ENCODE measurements at regions not wholly inside any gene's neighbourhood (a gene's known extent, or its start where the extent isn't known, plus 50 kb on each side); places are given as distances from the start of the nearest gene placed in this dataset.

DNA sequence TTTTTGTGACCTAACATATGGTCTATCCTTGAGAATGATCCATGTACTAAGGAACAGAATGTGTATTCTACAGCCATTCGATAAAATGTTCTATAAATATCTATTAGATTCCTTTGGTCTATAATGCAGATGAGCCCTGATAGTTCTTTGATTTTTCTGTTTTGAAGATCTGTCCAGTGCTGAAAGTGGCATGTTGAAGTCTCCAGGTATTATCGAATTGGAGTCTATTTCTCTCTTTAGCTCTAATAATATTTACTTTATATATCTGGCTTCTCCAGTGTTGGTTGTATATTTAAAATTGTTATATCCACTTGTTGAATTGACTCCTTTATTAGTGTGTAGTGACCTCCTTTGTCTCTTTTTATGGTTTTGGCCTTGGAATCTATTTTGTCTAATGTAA is 377.9 kb downstream of the ARL6IP6 start:
- no peak for DNase-seq

DNA sequence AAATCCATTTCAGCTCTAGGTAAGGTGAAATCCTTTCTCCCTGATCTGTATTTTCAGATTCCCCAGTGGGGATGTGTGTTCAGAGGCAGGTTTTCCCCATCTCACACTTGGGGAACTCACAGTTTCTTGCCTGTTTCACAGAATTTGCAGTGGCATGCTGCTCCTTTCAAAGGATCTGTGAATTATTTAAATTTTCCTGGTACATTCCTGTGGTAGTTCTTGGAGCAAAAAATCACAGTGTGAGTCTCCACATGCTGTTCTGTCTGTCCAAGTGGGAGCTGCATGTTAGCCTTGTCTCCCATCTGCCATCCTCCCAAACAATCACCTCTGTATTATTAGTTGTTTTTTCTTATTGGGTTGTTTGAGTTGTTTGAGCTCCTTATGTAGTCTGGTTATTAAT is 372.9 kb downstream of the ARL6IP6 start:
- DNase-seq: no peak

DNA sequence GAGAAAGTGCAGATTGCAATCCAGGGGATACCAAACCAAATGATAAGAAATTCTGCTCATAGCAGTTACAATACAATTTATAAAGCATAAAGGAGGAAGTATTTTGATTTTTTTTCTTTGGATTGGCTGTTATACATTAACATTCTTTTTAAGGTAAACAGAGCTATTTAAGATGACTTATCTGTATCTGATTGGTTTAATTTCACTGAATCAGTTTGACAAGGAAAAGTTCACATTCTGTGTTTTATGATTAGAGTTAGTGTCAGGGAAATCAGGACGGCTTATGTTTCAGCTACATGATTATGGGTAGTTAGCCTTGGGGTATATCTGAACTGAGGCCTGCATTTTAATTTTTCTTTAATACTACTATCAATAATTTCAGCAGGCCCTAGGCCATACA is 360.9 kb downstream of the ARL6IP6 start:
- no peak for DNase-seq

DNA sequence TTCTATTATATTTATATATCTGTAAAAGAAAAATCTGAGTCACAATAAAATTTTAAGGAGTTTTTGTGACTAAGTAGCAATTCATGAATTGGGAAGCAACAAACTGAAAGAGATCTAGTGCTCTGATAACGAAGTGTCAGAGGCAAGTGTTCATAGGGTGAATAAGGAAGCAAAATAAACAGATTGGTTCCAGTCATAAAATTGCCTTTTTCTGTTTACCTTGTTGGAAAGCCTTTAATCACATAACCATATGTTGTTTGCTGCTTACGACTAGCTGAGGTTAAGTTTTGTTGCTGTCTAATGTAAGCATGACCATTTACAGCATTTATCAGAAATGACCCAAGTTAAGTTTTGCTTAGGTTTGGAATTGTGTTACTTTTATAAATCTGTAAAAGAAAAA is 358.9 kb downstream of the ARL6IP6 start:
- no peak for DNase-seq

DNA sequence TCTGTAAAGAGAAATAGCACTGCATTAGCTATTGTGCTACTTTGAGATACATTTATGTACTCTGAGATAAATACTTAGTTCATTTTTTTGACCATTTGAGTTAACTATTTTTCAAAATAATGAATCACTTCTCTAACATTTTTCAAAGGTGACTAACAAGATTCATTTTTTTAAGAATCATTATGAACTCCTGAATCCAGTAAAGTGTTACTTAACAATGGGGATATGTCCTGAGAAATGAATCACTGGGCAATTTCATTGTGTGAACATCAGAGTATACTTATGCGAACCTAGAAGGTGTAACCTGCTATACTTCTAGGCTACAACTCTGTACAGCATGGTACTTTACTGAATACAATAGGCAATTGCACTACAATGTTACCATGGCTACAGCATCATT is 355.8 kb downstream of the ARL6IP6 start:
- DNase-seq: no peak

DNA sequence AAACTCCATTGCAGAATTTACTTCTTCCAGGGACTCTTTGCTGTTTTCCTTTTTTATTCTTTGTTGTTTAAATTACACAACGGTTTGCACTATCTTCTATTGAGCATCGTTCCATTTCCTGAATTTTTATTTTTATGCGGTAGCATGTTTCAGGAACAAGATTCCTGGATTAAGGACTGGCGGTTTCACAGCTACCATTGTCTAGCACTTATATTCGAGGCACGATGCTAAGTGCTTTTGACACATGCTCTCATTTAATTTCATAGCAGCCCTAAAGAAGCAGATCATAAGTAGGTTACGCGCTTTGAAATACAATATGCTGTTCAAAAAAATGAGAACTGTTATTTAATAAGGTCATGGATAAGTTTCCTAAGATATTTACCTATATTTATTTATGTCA is 354.4 kb downstream of the ARL6IP6 start:
- no peak for DNase-seq

DNA sequence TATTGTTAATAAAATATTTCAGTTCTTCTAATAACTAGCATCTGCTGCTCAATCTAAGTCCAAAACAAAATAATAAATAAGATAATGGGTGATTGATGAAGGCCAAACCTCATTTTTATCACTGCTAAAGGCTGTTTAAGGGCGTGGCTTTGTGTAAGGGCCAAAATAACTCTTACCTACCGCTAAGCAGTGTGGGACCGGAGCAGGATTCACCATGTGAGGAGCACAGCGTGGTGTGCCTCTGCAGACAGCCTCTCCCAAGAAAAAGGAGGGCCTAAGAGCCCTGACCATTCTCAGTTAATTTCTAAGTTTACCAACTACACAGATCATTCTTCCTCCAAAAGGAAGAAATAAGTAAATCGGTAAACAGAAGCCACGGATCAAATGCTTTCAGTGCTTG is 353.7 kb downstream of the ARL6IP6 start:
- no peak for DNase-seq

DNA sequence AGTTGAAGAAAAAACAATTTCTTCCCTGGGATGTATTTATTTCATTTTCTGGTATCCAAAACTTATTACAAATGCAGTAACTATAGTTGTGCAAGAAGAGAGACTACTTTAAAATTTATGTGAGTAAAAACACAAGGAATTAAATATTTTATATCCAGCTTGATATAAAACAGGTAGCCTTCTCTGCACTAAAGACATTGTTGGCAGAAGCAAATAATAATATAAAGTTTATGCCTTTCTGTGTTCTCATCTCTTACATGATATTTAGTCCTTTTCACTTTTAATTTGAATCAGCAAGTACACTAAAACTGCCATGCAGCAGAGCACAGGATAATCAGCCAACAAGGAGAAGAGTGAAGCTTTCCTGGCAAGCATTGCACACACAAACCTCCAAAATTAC is 352.7 kb downstream of the ARL6IP6 start:
- no peak for DNase-seq

DNA sequence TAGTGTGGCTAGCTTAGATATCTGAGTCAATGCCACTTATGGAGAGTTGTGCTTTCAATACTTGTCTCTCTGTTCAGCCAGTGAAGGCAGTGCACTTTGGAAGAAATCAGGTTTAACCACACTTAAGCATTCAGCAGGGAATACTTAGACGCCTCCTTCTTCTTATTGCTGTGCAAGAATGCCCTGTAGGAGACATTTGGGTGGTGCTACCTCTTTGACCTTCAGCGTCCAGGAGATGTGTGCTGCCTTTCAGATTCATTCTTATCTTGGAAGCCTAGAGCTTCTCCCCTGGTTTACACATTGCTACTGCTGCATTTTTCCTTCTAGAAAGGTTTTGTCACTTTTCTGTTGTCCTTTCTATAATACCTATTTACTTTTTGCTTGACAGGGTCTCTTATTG is 350.5 kb downstream of the ARL6IP6 start:
- no peak for DNase-seq

DNA sequence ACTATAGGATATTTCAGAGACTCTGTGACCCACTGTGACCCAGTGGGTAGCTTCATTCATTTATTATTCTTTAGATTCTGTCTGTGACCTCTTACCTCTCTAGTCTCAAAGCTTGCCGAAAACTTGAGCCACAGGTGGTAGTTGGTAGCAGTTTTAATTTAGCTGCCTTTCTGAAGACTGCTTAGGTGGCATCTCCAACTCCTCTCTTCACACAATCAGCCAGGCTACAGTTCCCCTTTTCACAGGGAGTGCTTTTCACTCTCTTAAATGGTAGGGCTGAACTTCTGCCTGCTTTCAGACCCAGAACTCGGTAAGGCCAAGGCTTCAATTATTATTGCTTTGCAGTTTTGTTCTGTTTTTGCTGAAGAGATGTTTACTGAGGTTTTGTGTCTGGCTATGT is 349.6 kb downstream of the ARL6IP6 start:
- DNase-seq: no peak

DNA sequence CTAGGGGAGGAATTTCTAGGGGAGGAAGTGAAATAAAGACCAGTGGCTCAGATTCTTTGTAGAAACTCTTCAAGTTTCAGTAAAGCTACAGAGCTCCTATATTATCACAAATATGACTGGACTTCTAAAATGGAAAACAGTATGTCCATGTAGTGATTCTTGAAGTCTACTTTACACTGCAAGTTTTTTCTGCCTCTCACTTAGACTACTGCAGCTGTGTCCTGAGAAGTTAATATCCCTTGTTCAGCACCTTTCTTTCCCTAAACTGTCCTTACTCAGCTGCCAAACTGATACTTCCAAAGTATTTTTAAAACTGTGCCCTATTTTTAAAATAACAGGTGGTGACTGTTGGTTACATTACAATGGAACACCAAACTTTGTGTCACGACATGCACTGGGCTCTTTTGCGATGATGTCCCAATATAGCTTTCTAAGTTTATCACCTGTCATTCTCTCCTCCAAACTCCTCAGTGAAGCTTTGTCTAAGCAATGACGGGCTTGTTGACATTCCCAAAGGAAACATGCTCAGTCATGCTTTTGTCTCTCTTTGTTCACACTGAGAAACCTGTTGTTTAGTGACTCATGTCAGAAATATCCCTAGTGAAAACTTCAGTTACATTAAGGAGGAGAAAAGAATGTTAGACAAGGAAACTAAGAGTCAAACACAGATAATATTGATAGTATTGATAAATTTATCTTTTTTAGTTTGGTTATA is 341.1 kb downstream of the ARL6IP6 start:
- DNase-seq: peak; percentile 53

DNA sequence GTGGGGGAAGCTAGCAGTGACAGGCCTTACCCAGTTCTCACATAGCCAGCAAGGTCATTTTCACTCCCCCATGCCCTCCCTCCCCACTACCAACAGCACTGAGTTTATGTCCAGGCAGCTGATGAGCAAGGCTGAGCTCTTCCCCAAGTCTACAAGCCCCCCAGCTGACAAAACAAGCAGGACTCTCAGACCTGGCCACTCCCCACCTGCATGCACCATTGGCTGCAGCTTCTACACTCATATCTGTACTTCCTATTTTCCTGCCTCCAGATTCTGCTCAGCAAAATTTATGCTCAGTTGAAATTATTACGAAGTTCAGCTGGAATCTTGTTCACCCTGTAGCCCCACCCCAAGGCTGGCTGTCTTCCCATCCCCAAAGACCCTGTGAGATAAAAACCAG is 339.3 kb downstream of the ARL6IP6 start:
- no peak for DNase-seq

DNA sequence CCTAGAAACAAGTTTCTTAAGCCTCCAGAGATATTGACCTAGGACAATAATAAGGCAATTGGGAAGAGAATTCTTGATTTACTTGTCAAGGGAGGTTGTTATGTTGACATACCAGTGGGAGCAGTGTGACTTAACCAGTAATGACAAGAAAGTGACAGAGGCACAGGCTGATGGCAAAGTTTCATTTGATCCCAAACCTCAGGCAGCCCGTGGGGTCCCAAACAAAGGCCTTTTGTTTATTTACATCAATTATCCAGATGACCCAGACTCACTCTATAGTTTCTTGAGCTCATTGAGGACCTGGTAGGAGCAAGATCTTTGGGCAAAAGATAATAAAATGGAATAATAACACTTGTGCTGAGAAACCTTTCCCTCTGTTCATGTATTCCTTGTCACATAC is 336.8 kb downstream of the ARL6IP6 start:
- no peak for DNase-seq

DNA sequence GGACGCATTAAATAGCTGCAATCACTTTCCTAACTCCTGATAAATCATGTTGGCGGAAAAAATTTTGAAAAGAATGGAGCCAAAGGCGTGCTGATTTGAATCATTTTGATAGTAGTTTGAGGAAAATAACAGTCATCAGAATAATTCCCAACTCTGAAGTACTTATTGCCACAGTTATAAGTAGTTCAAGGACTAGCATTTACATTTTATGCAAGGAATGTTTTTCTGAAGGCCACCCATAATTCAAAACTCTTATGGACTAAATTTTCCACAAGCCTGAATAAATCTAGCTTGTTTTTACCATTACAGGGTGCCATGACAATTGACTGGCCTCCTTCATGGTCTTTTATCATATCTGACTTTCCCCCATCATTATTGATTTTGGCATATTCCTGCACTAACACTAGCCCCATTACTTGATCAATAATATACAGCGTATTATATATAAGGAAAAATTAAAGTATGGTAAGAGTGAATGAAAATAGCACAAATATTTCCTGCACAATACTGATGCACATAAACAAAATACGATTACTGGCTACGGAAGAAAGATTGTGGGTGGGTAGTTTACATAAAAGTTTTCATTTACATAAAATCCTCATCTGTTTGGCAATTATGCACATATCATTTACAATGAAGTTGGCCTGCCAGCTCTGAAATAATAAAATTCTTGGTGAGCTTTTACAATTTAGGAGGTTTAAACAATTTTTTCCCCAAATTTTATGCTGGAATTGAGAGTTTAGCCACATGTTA is 334.6 kb downstream of the ARL6IP6 start:
- DNase-seq: no peak

DNA sequence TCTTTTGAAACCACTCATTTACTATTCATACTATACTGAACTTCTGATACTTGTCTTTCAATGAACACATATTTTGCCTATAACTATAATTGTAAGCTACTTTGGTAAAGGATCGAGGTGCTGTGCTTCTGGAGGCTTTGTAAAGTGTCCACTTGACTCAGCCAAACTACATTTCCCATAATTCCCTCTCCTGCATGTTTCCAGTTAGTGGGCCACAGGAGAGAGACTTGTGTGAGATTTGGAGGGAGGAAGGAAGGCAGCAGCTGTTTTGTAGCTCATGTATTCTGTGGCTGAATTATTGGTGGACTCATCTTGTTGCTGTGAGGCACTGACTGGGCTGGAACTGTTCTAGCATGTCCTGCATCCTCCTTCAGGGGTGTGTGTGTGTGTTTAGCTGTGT is 328.8 kb downstream of the ARL6IP6 start:
- DNase-seq: no peak

DNA sequence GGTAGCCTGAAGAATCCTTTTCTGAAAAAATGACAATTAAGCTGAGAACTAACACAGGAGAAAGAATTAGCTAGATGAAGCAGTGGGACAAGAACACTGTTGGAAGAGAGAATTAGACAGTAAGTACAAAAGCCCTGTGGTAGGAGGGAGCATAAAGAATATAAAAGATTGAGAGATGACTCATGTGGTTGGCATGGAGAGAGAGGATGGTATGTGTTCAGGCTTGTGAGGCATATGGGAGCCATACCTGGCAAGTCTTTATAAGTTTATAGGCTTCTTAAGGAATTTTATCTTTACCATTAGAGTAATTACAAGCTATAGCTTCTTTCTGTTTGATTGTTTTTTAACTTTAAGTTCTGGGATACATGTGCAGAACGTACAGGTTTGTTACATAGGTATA is 325.0 kb downstream of the ARL6IP6 start:
- no peak for DNase-seq

DNA sequence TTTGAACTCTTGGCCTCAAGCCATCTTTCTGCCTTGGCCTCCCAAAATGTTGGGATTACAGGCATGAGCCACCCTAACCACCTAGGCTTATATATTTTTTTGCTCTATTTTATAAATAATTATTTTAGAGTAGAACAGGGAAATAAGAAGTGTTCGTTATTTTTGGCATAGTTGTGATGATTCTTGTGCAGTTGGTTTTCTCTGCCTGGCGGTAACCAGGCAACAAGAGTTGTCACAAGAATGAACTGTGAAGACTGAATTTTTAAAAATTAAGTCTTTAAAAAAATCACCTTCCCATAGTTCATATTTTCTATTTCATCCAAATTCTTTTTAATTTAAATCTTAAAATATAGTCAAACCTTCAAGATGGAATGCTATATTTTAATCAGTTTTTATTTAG is 310.2 kb downstream of the ARL6IP6 start:
- no peak for DNase-seq

DNA sequence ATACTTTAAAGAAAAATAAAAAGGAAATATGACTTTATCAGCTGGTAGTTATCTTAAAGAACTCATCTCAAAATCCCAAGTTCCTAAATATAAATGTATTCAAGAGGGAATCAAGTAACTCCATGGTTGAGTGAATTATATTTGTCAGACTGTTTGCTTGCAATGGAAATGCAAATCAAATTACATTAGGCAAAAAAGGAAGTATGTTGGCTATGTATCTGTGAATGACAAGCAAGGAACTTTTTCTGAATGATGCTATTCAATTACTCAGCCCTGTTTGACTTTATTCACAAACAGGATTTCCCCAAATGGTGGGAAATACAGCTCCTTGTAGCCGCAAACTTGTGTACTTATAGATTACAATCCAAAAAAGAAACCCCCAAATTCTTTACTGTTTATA is 309.1 kb downstream of the ARL6IP6 start:
- no peak for DNase-seq

DNA sequence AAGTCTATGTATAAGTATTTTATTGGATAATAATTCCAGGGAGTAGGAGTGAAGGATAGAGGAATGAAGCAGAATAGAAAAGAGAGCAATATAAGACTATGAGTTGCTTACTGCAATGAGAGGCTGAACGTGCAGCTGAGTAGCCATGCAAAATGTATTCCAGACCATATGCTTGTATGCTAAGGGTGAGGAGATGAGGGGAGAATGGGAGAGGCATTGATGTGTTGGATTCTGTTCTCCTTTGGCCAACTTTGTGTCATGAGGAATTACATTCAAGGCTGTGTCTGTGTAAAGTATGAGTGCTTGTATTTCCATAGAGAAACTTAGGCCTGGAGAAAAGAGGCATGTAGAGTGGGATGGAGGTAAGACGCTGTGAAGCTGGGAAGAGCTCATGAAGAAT is 301.8 kb downstream of the ARL6IP6 start:
- no peak for DNase-seq

DNA sequence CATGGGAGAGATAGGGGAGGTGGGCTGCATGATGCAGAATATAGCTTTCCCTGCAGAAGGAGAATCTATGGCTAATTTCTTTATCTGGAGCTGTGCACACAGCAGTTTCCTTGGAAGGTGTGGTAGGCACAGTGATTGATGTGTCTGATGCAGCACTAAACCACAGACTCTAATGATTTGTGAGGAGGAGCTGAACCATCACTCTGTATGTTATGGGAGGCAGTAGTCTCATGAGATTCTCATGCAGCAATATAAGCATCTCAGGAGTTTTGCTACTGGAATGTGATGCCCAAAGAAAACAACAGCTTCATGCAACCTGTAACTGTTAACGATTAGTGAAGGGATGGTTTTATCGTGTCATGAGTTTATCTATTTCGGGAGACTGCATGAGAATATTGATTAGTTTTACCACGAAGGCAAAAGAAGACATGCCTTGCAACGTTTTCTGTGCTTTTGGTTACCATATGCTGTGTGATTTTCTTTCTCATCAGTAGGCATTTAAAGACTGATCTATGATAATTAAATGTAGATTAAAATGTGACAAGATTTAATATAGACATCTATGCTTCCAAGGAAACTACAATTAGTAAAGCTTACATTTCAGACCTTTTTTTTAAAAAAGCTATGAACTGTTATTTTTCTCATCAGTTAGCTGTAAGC is 286.8 kb downstream of the ARL6IP6 start:
- no peak for DNase-seq

DNA sequence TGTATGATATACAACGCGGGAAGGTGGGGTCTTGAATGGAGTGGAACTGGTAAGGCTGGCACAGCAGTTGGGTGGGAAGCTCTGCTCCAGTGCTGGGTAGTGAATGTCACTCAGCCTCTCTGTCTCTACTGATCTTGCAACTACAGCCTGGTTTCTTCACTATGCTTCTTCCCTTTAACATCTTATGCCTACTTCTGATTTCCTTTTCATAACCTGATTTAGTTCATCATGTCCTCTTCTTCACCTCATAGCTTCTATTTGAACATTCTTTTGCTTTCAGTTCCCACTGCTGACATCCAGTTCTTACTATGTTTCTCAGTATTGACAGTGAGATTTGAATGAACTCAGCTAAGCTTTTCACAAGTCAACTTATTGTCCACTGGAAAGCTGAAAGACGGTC is 286.2 kb downstream of the ARL6IP6 start:
- no peak for DNase-seq

DNA sequence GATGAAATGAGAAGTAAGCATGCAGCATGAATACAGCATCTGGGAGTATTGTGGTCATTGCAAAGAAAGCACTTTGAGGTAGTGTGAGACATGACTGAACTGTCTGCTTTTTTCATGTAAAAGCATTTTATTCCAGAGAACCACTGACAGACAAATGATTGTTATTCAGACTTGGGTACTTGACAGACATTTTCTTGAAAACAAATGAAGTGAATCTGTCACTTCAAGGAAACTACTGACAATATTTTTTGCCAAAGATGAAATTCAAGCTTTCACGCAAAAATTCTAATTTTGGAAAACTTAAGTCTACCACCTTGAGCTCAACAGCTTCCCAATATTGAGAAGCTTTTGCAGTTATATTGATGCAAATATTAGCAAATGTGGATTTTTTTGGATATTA is 255.7 kb downstream of the ARL6IP6 start:
- no peak for DNase-seq

DNA sequence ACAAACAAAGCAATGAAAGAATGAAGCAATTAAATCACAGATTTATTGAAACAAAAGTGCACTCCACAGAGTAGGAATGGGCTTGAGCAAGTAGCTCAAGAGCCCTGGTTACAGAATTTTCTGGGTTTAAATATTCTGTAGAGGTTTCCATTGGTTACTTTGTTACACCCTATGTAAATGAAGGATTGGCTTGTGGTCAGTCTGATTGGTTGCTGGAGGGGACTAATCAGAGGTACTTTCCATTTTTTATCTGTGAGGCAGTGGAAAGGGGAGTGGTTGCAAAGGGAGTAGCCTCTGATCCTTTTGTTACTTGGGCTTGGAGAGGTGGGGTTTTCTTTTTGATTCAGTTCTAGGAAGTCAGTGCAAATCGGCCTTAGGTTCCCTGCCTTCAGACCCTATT is 253.3 kb downstream of the ARL6IP6 start:
- DNase-seq: no peak

DNA sequence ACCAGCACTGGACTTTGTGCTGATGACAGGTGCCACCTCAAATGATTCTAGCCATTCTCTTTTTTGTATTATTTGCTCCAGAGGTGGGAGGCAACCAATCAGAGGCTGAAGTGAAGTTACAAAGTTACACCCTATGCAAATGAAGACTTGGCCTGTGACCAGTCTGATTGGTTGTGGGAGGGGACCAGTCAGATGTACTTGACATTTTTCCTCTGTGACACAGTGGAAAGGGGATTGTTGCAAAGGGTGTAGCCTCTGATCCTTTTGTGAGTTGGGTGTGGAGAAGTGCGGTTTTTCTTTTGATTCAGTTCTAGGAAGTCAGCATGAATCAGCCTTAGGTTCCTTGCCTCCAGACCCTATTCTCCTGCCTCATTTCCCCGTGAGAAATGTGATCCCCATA is 244.0 kb downstream of the ARL6IP6 start:
- no peak for DNase-seq

Measured in NCI-H345 (cell line).